ENCODE measurements at regions not wholly inside any gene's neighbourhood (a gene's known extent, or its start where the extent isn't known, plus 50 kb on each side); places are given as distances from the start of the nearest gene placed in this dataset.
A peak's percentile ranks its signal among the peaks of the same experiment; 100 is the strongest.

DNA sequence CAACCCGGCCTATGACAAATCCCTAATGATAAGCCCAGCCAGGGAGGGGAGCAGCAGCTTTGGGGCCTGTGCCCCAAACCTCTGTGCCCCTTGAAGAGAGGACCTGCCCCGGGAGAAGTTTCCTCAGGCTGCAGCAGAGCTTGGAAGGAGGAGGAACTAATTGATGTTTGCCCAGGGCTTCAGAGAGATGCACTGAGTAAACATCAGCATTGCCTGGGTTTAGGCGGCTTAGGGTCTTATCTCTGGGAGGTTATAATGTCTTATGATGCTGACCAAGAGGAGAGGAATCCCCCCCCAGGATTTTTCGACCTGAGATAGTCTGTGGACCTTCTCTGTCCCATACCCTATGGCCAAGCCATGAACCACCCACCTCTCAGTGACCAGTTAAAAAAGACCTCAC lies 148.7 kb upstream of the SDK2 start:
- Mint-ChIP-seq H3K27me3 (ENCODE audit: insufficient read depth, unreplicated experiment) (peaks cover 19% of the 10 kb centered on the region), H3K4me1 (ENCODE audit: insufficient read depth, unreplicated experiment) (peaks cover 12% of the 10 kb centered on the region), H3K27ac (ENCODE audit: low read depth, unreplicated experiment) (no peak overlapping the region), H3K4me3 (ENCODE audit: unreplicated experiment) (no peak overlapping the region), H3K9me3 (ENCODE audit: unreplicated experiment) (no peaks in the 10 kb centered on the region), H3K36me3 (ENCODE audit: insufficient read depth, unreplicated experiment) (no peaks in the 10 kb centered on the region)
- no TSS peak for BruUV-seq (replicated peaks)
- intact Hi-C loops (cut with micrococcal nuclease), result no loop called here
- no peak for DNase-seq (ENCODE audit: unreplicated experiment)
- CTCF ChIA-PET, result no interaction called here
- no peak for TF ChIP-seq CTCF (IDR thresholded peaks at IDR 0.05; ENCODE audit: unreplicated experiment)
- POLR2A ChIA-PET, result no interaction called here

- no peaks in the 10 kb centered on the region for H3K36me3 Mint-ChIP-seq (ENCODE audit: insufficient read depth, unreplicated experiment)
- no peak for TF ChIP-seq CTCF (IDR thresholded peaks at IDR 0.05; ENCODE audit: unreplicated experiment)
- no peaks in the 10 kb centered on the region for H3K9me3 Mint-ChIP-seq (ENCODE audit: unreplicated experiment)
- ChIA-PET POLR2A (interaction anchor here (1.2 kb wide), 1 partner anchor 486 kb away, joined by 4 read pairs; no protein-coding TSS in a partner anchor), CTCF (no interaction called here)
- H3K4me3 Mint-ChIP-seq (ENCODE audit: unreplicated experiment), result no peak overlapping the region
- no peak overlapping the region for H3K27ac Mint-ChIP-seq (ENCODE audit: low read depth, unreplicated experiment)
- no peak for DNase-seq (ENCODE audit: unreplicated experiment)
- no TSS peak for BruUV-seq (replicated peaks)
- H3K4me1 Mint-ChIP-seq (ENCODE audit: insufficient read depth, unreplicated experiment), result peaks cover 22% of the 10 kb centered on the region
- intact Hi-C loops (cut with micrococcal nuclease), result no loop called here
- peaks cover 10% of the 10 kb centered on the region for H3K27me3 Mint-ChIP-seq (ENCODE audit: insufficient read depth, unreplicated experiment)
Observed at GRCh38 chr17:73794336-73794735, 150.1 kb upstream of the SDK2 start.

- Mint-ChIP-seq H3K9me3 (ENCODE audit: unreplicated experiment) (no peaks in the 10 kb centered on the region), H3K36me3 (ENCODE audit: insufficient read depth, unreplicated experiment) (no peaks in the 10 kb centered on the region), H3K27ac (ENCODE audit: low read depth, unreplicated experiment) (no peak overlapping the region), H3K4me3 (ENCODE audit: unreplicated experiment) (no peak overlapping the region), H3K27me3 (ENCODE audit: insufficient read depth, unreplicated experiment) (peaks cover 10% of the 10 kb centered on the region), H3K4me1 (ENCODE audit: insufficient read depth, unreplicated experiment) (peaks cover 31% of the 10 kb centered on the region)
- ChIA-PET POLR2A (interaction anchor here (0.5 to 1.7 kb wide), 4 partner anchors 10 to 488 kb away, joined by 3 to 7 read pairs (median 4); no protein-coding TSS in a partner anchor), CTCF (interaction anchor here (0.6 to 1.2 kb wide), 3 partner anchors 16 to 438 kb away, joined by 3 to 4 read pairs (median 3); no protein-coding TSS in a partner anchor)
- TF ChIP-seq CTCF (IDR thresholded peaks at IDR 0.05; ENCODE audit: unreplicated experiment), result no peak
- peak; percentile 74 for DNase-seq (ENCODE audit: unreplicated experiment)
- BruUV-seq (replicated peaks), result no TSS peak
- intact Hi-C loops (cut with micrococcal nuclease), result no loop called here
Observed at GRCh38 chr17:73795730-73796129, 151.5 kb upstream of the SDK2 start.

DNA sequence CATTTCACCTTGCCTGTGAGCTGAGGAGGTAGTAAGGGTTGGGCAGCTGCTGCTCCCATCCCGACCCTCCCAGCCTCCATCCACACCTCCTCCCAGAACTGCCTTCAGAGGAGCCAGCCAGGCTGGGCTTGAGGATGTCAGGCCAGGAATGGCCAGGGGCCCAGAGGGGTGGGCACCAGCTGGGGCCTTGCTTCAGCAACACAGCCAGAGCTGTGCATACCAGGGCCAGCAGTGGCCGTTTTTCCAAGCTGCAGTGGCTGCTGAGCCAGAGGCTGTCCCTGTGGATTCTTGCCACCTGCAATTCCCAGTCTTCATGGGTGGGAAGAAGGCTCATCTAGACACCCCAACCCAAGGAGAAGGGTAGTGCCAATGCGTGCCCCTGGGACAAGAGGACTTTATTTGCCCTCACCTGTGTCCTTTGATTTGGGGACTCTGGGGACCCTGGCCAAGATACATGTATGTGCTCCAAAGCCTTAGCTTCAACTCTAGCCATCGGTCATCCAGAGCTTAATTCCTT lies 153.4 kb upstream of the SDK2 start:
- POLR2A ChIA-PET, result interaction anchor here (0.6 to 1.2 kb wide), 3 partner anchors 9 to 245 kb away, joined by 3 to 4 read pairs (median 3); no protein-coding TSS in a partner anchor
- intact Hi-C loops (cut with micrococcal nuclease), result no loop called here
- no peak overlapping the region for H3K4me3 Mint-ChIP-seq (ENCODE audit: unreplicated experiment)
- CTCF ChIA-PET, result interaction anchor here (0.6 kb wide), 1 partner anchor 224 kb away, joined by 4 read pairs; no protein-coding TSS in a partner anchor
- H3K27ac Mint-ChIP-seq (ENCODE audit: low read depth, unreplicated experiment), result peak overlapping the region; percentile 92
- peaks cover 10% of the 10 kb centered on the region for H3K27me3 Mint-ChIP-seq (ENCODE audit: insufficient read depth, unreplicated experiment)
- no peaks in the 10 kb centered on the region for H3K36me3 Mint-ChIP-seq (ENCODE audit: insufficient read depth, unreplicated experiment)
- BruUV-seq (replicated peaks), result no TSS peak
- H3K9me3 Mint-ChIP-seq (ENCODE audit: unreplicated experiment), result peaks cover 9% of the 10 kb centered on the region
- TF ChIP-seq CTCF (IDR thresholded peaks at IDR 0.05; ENCODE audit: unreplicated experiment), result no peak
- H3K4me1 Mint-ChIP-seq (ENCODE audit: insufficient read depth, unreplicated experiment), result peaks cover 48% of the 10 kb centered on the region
- no peak for DNase-seq (ENCODE audit: unreplicated experiment)
